ENCODE measurements at regions not wholly inside any gene's neighbourhood (a gene's known extent, or its start where the extent isn't known, plus 50 kb on each side); places are given as distances from the start of the nearest gene placed in this dataset.
A peak's percentile ranks its signal among the peaks of the same experiment; 100 is the strongest.

GRCh38 chr5:72604111-72604797 lies 97.0 kb upstream of the ZNF366 start:
- TF ChIP-seq CTCF (IDR thresholded peaks at IDR 0.05; ENCODE audit: insufficient read depth, low read depth, low read length, missing control alignments), result no peak
- no peak overlapping the region for H3K4me3 ChIP-seq (ENCODE audit: low read length)
- peak; percentile 65 for DNase-seq (ENCODE audit: low read depth)

- TF ChIP-seq CTCF (IDR thresholded peaks at IDR 0.05; ENCODE audit: insufficient read depth, low read depth, low read length, missing control alignments), result no peak
- no peak overlapping the region for H3K4me3 ChIP-seq (ENCODE audit: low read length)
- DNase-seq (ENCODE audit: low read depth), result no peak
These were observed 95.8 kb upstream of the ZNF366 start for GRCh38 chr5:72602696-72603685.

- no peak for TF ChIP-seq CTCF (IDR thresholded peaks at IDR 0.05; ENCODE audit: insufficient read depth, low read depth, low read length, missing control alignments)
- no peak overlapping the region for H3K4me3 ChIP-seq (ENCODE audit: low read length)
- DNase-seq (ENCODE audit: low read depth), result no peak
These were observed 94.7 kb upstream of the ZNF366 start for GRCh38 chr5:72601861-72602260.

- peak; percentile 94 for DNase-seq (ENCODE audit: low read depth)
- no peak for TF ChIP-seq CTCF (IDR thresholded peaks at IDR 0.05; ENCODE audit: insufficient read depth, low read depth, low read length, missing control alignments)
- no peak overlapping the region for H3K4me3 ChIP-seq (ENCODE audit: low read length)
These were observed 93.3 kb upstream of the ZNF366 start for GRCh38 chr5:72600391-72600981.

GRCh38 chr5:72599519-72600370 lies 92.5 kb upstream of the ZNF366 start:
- no peak overlapping the region for H3K4me3 ChIP-seq (ENCODE audit: low read length)
- peak; percentile 66 for DNase-seq (ENCODE audit: low read depth)
- TF ChIP-seq CTCF (IDR thresholded peaks at IDR 0.05; ENCODE audit: insufficient read depth, low read depth, low read length, missing control alignments), result no peak

- TF ChIP-seq CTCF (IDR thresholded peaks at IDR 0.05; ENCODE audit: insufficient read depth, low read depth, low read length, missing control alignments), result no peak
- no peak overlapping the region for H3K4me3 ChIP-seq (ENCODE audit: low read length)
- DNase-seq (ENCODE audit: low read depth), result no peak
These were observed 91.8 kb upstream of the ZNF366 start for GRCh38 chr5:72599065-72599433.
